Activated B cell treated with CpG ODN at 0.5 μM for 24 hours (primary cell): ENCODE measurements at regions not wholly inside any gene's neighbourhood (a gene's known extent, or its start where the extent isn't known, plus 50 kb on each side); places are given as distances from the start of the nearest gene placed in this dataset.

Source experiments
- ATAC-seq: fragments of 200-7000 bp; cut with Tn5 transposase; one replicate; pipeline ENCODE4 v1.10.0; 2021; ENCODE audit warnings: low read depth, mild to moderate bottlenecking, moderate library complexity
- CTCF ChIA-PET: fragments of 350-600 bp; sonication (Branson Sonifier 250); formaldehyde crosslinking; loops from one replicate; lab custom pipeline; 2021; ENCODE audit warnings: antibody characterized with exemption; lab: Charles Lee
- POLR2A ChIA-PET: fragments of 350-600 bp; sonication (Branson Sonifier 250); formaldehyde crosslinking; loops from one replicate; lab custom pipeline; 2021; ENCODE audit warnings: antibody characterized with exemption; lab: Charles Lee
- DNase-seq: peaks from one replicate; pipeline ENCODE4 v3.0.0; 2022
- H3K27ac Mint-ChIP-seq: one replicate; pipeline ENCODE4 v1.8.0; 2020; ENCODE audit warnings: mixed read lengths
- H3K27me3 Mint-ChIP-seq: one replicate; pipeline ENCODE4 v1.8.0; 2021; ENCODE audit warnings: mixed read lengths
- H3K36me3 Mint-ChIP-seq: one replicate; pipeline ENCODE4 v1.8.0; 2021; ENCODE audit warnings: low read depth, mixed read lengths
- H3K4me1 Mint-ChIP-seq: one replicate; pipeline ENCODE4 v1.8.0; 2021; ENCODE audit warnings: mixed read lengths
- H3K4me3 Mint-ChIP-seq: one replicate; pipeline ENCODE4 v1.8.0; 2020; ENCODE audit warnings: mild to moderate bottlenecking, mixed read lengths
- H3K9me3 Mint-ChIP-seq: one replicate; pipeline ENCODE4 v1.8.0; 2020; ENCODE audit warnings: mixed read lengths
- CTCF ChIP-seq: fragments of 200-600 bp; IDR thresholded peaks from one replicate; pipeline ENCODE4 v1.8.0; 2022; ENCODE audit warnings: antibody characterized with exemption, mild to moderate bottlenecking
- intact Hi-C: fragments of 100-400 bp; cut with micrococcal nuclease; formaldehyde crosslinking; loops from one replicate; pipeline ENCODE4 v1.15.1; 2024

- Mint-ChIP-seq H3K27ac (no peak overlapping the region), H3K36me3 (no peaks in the 10 kb centered on the region), H3K9me3 (no peaks in the 10 kb centered on the region), H3K4me1 (peaks cover 21% of the 10 kb centered on the region), H3K27me3 (peaks cover 25% of the 10 kb centered on the region), H3K4me3 (no peak overlapping the region)
- ChIA-PET POLR2A (no interaction called here), CTCF (no interaction called here)
- no peak for TF ChIP-seq CTCF
- DNase-seq, result no peak
- no peak for ATAC-seq
- intact Hi-C loops, result no loop called here
Measured at GRCh38 chr22:48245196-48245485, 1482.7 kb downstream of the TBC1D22A start.

- H3K27ac Mint-ChIP-seq, result no peak overlapping the region
Measured at GRCh38 chr22:48244388-48245195, 1482.1 kb downstream of the TBC1D22A start.

GRCh38 chr22:48242461-48242864 is 1480.0 kb downstream of the TBC1D22A start:
- ChIA-PET CTCF (no interaction called here), POLR2A (no interaction called here)
- no peaks in the 10 kb centered on the region for H3K36me3 Mint-ChIP-seq
- no peak for DNase-seq
- peaks cover 21% of the 10 kb centered on the region for H3K4me1 Mint-ChIP-seq
- H3K9me3 Mint-ChIP-seq, result no peaks in the 10 kb centered on the region
- no peak for ATAC-seq
- intact Hi-C loops, result no loop called here
- H3K27ac Mint-ChIP-seq, result no peak overlapping the region
- no peak overlapping the region for H3K4me3 Mint-ChIP-seq
- peaks cover 18% of the 10 kb centered on the region for H3K27me3 Mint-ChIP-seq
- TF ChIP-seq CTCF, result no peak

More at GRCh38 chr22:48244388-48245195, 1482.1 kb downstream of the TBC1D22A start:
- no peak for ATAC-seq
- H3K27me3 Mint-ChIP-seq, result peaks cover 25% of the 10 kb centered on the region
- H3K9me3 Mint-ChIP-seq, result no peaks in the 10 kb centered on the region
- peaks cover 21% of the 10 kb centered on the region for H3K4me1 Mint-ChIP-seq
- POLR2A ChIA-PET, result no interaction called here
- no peak overlapping the region for H3K4me3 Mint-ChIP-seq
- intact Hi-C loops, result no loop called here
- no peaks in the 10 kb centered on the region for H3K36me3 Mint-ChIP-seq
- no peak for DNase-seq
- TF ChIP-seq CTCF, result no peak
- CTCF ChIA-PET, result no interaction called here

- no peak for TF ChIP-seq CTCF
- no peak overlapping the region for H3K27ac Mint-ChIP-seq
- ChIA-PET POLR2A (no interaction called here), CTCF (no interaction called here)
- H3K36me3 Mint-ChIP-seq, result no peaks in the 10 kb centered on the region
- H3K27me3 Mint-ChIP-seq, result peaks cover 15% of the 10 kb centered on the region
- no peak overlapping the region for H3K4me3 Mint-ChIP-seq
- H3K9me3 Mint-ChIP-seq, result no peaks in the 10 kb centered on the region
- intact Hi-C loops, result no loop called here
- DNase-seq, result no peak
- H3K4me1 Mint-ChIP-seq, result peaks cover 21% of the 10 kb centered on the region
- ATAC-seq, result no peak
Measured at GRCh38 chr22:48241658-48242057, 1479.2 kb downstream of the TBC1D22A start.

- Mint-ChIP-seq H3K36me3 (no peaks in the 10 kb centered on the region), H3K9me3 (no peaks in the 10 kb centered on the region), H3K4me3 (no peak overlapping the region), H3K27ac (no peak overlapping the region), H3K27me3 (peaks cover 9% of the 10 kb centered on the region), H3K4me1 (peaks cover 21% of the 10 kb centered on the region)
- ChIA-PET POLR2A (no interaction called here), CTCF (no interaction called here)
- ATAC-seq, result no peak
- DNase-seq, result no peak
- intact Hi-C loops, result no loop called here
- TF ChIP-seq CTCF, result no peak
Measured at GRCh38 chr22:48240935-48241230, 1478.4 kb downstream of the TBC1D22A start.
